HG02759 (cell line): ENCODE measurements at regions not wholly inside any gene's neighbourhood (a gene's known extent, or its start where the extent isn't known, plus 50 kb on each side); places are given as distances from the start of the nearest gene placed in this dataset.

Experiments used
- ATAC-seq: cut with Tn5 transposase; IDR thresholded peaks from one replicate; pipeline ENCODE4 v1.9.1; 2021; ENCODE audit warnings: mild to moderate bottlenecking, moderate library complexity; ENCODE audit not compliant: unreplicated experiment

DNA sequence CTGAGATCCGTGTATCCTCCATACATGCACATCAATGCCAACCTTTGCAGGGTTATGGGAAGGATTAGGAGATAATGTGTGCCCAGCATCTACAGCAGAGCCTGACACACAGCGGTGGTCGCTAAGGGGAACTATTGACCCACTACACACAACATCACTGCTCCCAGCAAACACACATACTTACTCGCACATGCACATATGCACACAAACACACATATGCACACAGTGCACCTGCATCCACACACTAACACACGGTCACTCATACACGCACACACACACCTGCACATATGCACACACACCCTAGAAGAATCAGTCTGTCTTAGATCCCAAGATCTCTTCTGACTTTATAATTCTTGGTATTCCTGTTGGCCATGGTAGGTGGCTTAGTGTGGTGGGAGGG is 118.3 kb downstream of the GYPC start:
- ATAC-seq, result no peak

DNA sequence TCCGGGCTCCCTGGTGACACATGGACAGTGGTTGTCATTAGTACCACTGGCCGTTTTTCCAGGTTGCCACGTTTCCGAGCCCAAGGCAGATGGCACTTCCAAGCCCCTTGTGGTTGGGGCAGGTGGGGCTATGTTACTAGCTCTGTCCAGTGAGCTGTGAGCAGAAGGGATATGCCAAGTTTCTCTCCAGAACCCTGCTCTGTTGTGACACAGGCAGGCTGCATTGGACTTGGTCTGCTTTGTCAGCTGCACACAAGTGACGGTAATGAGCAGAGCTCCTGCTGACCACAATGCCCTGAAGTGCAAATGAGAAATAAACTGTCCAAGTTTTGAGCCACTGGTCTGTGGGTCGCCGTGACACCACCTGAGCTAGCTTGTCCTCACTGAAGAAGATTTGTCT is 118.8 kb downstream of the GYPC start:
- no peak for ATAC-seq

DNA sequence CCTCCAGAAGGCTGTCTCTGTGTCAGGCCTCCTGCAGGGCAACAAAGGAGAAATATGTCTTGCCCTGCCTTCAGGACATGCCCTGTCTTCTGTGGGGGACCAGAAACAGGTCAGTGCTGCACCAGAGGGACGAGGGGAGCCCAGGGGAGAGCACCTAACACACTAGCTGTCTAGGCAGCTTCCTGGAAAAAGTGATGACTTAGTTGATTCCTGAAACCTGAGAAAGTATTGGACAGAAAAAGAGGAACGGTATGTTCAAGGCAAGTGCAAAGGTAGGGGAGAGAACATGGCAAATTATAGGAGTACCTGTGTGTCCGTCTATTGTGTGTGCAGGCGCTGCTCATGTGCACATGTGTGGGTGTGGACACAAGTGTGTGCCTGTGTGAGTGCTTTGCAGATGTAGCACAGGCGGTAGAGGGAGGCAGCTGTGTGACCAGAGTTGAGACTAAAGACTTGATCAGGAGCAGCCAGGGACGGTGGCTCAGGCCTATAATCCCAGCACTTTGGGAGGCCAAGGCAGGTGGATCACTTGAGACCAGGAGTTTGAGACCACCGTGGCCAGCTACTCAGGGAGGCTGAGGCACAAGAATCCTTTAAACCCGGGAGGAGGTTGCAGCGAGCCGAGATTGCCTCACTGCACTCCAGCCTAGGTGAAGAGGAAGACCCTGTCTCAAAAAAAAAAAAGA is 119.5 kb downstream of the GYPC start:
- no peak for ATAC-seq

DNA sequence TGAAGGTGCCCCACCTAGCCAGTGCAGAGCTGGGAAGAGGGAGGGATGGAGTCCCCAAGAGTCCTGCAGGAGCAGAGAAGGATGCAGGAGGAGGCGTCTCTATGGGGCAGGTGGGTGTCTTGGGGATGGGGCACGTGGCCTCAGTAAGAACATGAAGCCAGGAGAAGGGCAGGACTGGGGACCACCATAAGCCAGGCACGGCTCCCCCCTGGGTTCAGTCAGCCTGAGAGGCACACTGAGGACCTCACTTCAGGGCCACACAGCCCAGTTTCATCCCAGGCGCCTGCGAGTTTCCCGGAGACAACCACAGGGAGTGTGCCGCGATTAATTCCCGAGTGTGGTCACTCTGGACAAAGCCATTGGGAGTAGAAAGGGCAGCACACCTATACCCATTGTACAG is 120.3 kb downstream of the GYPC start:
- ATAC-seq, result peak; percentile 6

DNA sequence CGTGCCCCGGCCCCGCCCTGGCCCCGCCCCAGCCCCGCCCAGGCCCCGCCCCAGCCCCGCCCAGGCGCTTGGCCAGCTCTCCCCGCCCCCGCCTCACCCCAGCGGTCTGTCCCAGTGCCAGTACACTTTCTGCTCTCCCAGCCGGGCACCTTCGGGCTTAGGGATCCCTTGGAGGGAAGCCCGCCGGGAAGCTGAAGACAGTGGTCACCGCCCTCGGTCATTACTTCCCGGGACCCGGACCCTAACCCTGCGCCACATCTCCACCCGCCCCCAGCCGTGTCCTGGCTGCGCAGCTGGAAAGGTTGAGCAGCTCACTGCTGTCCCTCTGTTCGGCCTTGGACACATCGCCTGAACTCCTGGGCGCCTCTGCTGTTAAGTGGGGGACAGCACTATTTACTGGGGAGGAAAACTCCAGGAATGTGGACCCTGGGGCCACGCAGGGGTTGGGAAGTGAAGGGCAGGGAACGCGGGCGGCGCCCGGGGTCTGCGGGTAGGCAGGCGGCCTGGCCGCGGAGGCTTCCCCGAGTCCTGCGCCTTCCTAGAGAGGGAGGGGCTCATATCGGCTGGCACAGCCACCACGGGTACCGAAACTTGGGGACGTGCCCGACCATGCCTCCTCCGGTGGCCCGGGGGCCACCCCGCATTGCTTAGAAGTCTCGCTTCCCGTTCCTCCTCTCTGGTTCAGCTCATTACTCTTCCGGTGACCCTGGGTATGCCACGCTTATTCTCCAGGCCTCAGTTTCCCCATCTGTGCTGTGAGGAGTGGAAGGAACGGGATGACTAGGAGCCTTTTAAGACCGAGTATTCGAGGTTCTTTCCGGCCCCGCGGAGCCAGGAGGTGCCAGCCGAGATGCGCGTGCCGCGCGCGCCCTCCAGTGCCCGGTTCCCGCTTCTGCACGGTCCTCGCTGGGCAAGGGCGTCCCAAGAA is 121.0 kb downstream of the GYPC start:
- peak; percentile 92 for ATAC-seq

DNA sequence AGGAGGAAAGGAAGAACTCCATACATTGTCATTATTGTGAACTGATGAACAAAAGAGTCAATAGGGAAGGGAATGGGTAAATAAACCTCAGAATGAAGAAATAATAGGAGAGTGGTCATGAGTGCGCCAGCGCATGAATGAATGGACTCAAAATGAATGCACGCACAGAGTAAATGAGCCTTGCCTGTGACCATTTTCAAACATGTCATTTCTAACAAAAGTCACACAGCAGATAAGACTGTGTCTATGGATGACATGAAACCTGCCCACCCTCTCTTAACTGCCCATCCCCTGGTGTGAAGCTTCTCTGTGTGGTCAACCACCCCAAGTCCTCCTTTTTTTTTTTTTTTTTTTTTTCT is 121.1 kb upstream of the TEX51 start:
- ATAC-seq, result peak; percentile 12

DNA sequence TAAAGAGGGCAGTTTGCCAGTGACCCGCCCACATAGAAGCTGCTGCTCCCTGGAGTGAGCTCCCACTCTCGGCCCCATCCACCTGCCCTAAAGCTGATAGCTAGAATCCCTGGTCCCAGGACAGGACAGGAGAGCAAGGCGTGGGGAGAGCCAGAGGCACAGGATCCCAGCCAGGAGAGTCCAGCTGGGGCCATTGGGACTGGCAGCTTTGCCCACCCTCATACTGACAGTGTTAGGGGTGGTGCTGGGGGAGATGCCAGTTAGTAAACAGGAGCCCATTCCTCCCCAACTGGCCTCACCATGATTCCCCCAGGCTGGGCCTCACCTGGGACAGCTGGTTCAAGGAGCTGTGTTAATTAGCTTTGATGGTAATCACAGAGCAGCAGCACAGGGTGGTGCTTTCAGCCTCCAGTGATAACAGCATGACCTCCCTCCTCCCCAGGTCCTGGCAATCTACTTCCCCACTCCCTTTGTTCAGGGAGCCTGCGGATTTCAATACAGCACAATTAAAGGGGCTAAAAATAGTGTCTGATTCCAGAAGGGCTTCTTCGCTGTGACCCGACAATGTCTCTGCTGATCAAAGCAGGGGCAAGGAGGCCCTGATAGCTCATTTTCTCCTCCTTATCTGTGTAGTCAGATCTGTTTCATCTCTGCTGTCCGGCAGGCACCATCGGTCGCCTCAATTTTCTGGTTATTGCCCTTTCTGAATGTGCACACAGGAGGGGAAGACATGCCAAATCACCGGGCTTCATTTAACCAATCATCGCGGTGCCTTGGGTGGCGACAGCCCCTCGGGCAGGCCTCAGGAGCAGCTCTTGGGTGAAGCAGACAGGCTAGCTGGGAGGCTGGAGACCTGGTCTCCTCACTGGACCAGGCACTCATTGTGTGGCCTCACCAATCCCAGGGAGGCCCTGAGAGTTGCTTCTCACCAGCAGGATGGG is 119.9 kb upstream of the TEX51 start:
- ATAC-seq, result no peak

DNA sequence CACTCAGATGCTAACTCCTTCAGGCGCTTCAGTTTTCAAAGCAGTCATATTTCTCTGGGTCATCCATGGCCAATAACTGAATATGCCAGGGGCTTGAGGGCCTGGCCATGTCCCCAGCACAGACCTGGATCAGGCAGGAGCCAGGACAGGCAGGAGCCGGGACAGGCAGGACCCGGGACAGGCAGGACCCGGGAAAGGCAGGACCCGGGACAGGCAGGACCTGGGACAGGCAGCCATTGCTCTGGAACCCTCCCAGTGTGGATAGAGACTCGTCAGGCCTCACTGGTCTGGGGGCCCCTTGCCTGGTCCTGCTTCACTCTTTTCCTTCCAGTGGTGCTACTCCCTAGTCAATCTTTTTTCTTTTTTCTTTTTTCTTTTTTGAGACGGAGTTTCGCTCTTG is 117.5 kb upstream of the TEX51 start:
- no peak for ATAC-seq

DNA sequence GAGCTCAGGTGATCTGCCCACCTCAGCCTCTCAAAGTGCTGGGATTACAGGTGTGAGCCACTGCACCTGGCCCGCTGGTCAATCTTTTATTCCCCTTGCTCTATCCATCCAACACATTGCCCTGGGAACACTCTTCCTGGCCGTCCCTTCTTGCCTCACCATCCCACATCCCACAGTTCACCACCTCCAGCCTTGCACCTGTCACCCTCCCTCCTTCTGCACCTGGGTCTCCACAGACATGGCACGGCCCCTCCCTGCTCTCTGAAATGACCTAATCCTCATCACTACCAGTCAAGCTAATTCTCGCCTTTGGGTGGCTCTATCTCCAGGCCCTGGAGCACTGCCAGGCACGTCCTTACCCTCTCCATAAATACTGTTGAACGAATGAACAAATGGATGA is 116.9 kb upstream of the TEX51 start:
- ATAC-seq, result no peak

DNA sequence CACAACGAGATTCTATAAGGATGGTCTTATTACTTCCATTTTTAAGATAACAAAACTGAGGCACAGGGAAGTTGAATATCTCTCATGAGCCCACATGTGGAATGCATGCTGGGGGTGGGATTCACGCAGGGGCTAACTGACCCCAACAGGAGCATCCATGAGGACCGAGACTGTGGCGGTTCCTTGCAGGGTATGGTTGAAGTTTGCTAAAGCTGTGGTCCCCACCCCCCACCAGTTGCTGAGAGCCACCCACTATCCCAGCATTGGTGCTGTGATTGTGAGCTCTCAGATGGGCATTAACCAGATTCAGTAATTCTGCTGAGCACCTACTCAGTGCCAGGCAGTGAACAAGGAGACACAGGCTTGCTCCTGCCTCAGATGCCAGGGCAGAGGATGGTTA is 116.0 kb upstream of the TEX51 start:
- no peak for ATAC-seq

DNA sequence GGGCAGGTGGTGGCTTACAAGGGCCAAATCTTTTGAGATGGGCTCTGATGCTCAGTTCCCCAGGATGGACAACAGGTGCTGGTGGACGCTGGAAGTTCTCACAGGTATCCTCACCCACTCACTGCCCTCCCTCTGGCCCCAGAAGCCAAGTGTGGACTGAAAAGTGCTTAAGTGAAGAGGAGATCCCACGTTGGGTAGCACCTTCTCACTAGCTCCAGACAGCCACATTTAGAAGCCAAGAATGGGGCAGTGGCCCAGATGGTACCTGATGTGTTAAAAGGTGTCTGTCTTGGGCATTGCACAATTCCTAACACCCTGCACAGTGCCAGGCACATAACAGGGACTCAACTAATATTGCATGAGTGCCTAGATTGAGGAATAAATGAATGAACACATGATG is 115.3 kb upstream of the TEX51 start:
- ATAC-seq, result no peak

DNA sequence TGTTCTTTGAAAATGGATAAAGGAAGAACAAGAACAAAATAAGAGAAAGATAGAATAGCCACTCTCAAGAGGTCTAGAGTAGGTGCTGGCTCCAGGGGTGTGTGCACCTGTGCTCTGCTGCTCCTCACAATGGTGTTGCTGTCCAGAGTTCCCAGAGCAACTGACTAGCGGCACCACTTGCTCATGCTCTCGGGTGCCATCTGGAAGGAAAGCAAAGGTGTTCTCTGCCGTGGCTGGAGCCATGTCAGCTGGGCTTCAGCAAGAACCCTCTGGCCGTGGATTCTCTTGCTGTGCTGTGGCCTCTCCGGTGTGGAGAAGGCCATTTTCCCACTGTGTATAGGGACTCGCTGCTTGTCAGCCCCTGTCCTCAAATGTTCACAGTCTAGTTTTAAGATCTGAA is 114.6 kb upstream of the TEX51 start:
- no peak for ATAC-seq

DNA sequence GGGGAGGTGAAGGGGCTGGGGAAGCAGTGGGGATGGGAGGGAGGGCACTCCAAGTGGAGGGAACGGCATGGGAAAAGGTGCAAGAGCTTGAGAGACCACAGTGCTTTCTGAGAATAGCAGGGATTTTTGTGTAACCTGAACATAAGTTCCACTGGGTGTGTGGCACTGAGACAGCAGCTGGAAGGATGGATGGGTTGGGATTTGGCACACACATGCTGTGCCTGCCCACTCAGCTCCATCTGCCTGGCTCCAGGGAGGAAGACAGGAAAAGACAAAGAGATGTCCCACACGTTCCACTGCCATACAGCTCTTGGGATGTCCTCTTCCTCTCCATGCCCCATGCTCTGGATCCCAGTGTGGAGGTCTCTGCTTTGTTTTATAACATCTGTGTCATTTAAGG is 114.1 kb upstream of the TEX51 start:
- no peak for ATAC-seq

DNA sequence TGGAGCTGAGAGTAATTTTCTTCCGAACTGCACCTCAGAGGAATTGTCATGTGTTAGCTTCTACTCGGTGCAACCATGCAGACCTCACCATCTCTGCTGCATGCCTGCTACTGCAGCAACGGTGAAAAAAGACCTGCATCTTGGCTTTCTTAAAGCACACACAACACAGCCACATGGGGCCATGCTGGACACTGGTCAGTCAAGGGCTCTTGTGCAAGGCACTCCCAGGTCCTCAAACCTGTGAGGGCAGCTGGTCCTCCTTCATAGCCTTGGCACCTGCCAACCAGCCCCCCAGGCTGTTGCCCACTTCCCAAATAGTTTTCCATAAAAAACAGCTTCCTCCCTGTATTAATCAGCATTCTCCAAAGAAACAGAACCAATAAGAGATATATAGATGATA is 113.5 kb upstream of the TEX51 start:
- no peak for ATAC-seq

DNA sequence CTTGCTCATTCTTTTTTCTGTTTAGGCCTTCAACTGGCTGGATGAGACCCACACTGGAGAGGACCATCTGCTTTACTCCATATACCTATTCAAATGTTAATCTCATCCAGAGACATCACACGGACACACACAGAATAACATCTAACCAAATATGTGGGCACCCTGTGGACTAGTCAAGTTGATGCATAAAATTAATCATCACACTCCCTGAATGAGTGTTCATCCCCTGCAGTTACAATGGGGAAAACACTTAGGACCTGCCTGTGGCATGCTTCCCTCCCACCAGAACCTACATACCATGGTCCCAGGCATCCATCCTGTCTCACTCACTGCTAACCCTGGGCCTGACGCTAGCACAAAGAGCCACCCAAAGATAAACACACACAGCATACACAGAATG is 112.8 kb upstream of the TEX51 start:
- no peak for ATAC-seq

DNA sequence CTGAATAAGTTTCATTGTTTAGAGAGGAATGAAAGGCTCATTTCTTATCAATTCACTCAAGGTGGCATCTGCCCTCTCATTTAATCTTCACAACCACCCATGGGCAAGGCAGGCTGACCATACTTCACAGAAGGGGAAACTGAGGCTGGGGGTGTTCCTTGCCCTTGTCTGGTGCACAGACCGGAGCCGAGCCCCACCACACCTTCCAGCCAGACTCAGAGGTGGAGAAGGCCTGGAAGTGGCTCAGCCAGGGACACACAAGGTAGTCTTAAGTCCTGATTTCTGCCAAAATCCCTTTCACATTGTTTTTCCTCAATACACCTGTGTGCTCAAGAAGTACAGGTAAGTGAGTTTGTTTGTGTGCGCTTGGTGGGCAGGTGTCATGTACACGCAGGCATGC is 111.9 kb upstream of the TEX51 start:
- no peak for ATAC-seq

DNA sequence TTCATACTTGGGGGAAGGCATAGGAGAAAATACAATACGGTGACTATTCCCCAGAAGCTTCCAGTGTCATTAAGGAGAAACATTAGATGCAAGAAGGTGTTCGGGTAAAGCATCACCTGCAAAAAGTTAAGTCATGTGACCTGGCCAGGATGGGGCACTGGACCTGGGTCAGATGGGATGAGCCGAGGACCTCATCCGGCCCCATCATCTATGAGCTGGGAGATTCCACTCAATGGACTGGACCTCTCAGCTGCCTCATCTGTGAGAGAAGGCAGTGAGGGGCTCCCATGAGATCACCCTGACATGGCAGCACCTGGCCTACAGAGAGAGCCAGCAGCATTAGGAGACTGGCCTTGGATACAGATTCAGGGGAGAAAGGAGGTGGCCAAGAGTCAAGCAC is 111.4 kb upstream of the TEX51 start:
- ATAC-seq, result no peak

DNA sequence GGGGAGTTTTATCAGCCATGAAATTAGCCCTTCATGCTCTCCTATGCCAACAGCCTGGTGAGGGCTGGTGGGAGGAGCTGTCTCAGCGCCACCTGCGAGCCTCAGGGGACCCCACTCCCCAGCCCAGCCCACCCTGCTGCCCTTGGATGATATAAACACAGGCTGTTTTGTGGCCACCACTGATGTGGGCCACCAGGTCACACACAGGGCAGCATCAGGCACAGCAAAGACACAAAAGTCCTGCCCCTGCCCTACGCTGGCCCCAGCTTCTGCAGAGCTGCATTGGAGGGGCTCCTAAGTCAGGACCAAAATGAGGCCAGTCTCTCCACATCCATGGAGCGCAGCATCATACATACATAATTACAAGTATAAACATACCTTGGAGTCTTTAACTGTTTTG is 110.6 kb upstream of the TEX51 start:
- ATAC-seq, result no peak

DNA sequence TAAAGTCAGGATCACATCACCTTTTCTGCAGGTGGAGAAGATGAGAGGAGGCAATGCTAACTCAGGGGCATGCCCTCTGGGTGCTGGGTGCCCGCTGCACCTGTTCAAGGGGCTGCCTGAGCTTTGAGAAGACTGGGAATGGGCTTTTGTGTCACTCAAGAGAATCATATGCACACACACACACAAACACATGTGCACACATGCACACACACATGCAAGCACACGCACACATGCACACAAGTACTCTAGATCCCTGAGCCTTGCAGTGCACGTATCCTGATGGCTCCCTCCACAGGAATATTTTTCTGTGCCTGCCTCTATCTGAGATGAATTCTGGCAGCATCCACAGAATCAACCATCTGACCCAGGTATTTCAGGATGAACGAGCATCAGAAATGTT is 110.0 kb upstream of the TEX51 start:
- ATAC-seq, result no peak

DNA sequence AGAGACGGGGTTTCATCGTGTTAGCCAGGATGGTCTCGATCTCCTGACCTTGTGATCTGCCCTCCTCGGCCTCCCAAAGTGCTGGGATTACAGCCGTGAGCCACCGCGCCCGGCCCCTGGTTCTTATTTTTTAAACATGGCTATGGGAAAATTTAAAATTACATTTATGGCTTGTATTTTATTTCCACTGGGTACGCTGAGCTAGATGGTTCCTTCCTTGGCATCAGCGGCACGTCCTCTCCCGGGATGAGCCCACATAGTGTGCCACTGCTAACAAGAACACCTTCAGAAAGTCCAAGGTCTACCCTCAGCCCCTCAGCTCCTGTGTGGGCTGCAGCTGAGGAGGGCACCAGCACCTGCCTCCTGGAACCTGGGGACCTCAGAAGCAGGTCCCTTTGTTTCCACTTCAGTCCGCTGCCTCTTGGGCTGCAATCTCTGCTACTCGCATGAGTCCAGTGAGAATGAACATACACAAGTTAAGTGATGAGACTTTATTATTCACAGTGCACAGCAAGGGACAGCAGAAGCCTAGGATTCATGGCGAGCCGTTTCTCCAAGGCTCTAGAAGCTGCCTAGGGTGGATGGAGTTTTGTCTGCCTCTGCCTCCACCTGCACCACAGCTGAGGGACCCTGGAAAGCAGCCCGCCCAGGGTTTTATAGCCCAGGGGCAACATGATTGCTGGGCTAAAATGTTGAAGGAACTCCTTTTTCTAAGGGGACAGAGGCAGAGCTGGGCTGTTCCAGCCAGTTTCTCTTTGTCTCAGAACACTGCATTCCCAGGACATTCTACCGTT is 107.5 kb upstream of the TEX51 start:
- no peak for ATAC-seq

DNA sequence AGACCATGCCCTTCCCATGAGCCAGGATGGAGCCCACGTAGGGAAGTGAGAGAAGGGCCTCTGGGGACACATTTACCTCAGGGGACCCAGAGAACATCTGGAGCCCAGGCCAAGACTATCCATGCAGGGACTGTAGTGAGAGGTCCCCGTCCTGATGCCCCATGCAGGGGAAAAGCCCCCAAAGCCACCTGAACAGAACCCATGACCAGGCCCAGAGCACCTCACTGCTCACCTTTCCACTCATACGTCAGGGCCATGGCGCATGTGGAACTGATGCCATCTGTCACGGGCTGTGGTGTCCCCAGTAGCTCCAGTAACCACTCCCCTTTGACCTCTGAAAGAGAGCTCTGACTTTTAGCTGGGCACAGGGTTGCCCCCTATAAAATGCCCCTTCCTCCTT is 106.5 kb upstream of the TEX51 start:
- no peak for ATAC-seq
